ENCODE measurements at regions not wholly inside any gene's neighbourhood (a gene's known extent, or its start where the extent isn't known, plus 50 kb on each side); places are given as distances from the start of the nearest gene placed in this dataset.
"Not testable (repeated sequence)": the region's sequence is repeated elsewhere in the genome, so short reads cannot be mapped to it uniquely, and the experiment has no call there.

DNA sequence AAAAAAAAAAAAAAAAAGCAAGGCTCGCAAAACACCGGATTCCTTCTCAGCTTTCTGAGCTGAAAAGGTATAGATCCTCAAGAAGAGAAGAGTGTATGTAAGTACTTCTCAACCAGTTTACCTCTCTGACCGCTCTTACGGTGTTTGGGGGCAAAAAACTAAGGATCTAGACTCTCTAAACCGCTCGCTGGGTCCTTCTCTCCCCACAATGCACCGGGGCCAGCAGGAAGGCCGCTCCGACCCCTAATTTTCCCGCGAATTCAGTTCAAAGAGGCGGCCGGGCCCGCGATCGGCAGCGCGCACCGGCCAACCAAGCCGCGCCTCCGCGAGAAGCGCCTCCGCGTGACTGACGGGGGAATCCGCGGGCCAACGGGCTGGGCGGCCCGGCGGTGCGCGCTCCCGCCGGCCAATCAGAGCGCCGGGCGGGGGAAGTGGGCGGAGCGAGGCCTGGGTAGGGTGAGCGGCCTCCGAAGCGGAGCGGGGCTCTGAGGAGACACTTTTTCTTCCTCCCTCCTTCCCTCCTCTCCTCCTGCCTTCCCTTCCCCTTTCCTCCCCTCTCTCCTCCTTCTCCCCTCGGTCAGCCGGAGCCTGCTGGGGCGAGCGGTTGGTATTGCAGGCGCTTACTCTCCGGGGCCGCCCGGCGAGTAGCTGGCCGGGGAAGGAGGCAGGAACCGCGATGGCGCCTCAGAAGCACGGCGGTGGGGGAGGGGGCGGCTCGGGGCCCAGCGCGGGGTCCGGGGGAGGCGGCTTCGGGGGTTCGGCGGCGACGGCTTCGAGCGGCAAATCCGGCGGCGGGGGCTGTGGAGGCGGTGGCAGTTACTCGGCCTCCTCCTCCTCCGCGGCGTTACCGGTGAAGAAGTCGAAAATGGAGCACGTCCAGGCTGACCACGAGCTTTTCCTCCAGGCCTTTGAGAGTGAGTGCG, 93.0 kb downstream of the CRLF3 start:
- DNase-seq: peak; percentile 91

GRCh38 chr17:30730837-30731209, 93.7 kb downstream of the CRLF3 start:
- DNase-seq: not testable (repeated sequence)

GRCh38 chr17:30730171-30730836, 94.2 kb downstream of the CRLF3 start:
- DNase-seq: not testable (repeated sequence)

DNA sequence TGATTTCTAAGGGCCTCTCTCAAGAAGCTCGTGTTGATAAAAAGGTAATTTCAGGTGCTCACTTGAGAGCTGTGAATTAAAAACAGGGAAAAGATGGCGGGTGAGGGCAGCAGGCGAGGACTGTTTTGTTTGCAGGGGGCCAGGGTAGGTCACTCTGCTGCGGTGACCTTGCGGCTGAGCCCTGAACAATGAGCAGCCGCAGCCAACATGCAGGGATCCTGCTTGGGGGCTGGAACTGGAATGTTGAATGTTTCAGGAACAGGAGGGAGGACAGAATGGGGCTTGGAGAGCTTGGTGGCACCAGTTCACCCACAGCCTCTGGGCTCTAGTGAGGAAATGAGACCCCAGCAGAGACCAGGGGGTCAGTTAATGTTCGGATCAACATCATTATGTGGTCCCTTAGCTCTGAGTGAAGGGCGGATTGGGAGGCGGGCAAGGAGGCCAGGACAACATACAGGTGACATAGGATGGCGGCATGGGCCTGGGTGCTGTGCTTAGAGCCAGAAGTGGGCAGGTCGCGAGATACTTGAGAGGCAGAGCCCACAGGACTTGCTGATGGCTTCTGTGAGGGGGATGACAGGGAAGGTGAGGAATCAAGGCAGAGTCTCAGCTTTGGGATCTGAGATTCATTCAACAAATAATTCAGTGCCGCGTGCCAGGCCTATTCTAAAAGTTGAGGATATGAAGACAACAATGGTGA, 94.9 kb downstream of the CRLF3 start:
- DNase-seq: not testable (repeated sequence)

DNA sequence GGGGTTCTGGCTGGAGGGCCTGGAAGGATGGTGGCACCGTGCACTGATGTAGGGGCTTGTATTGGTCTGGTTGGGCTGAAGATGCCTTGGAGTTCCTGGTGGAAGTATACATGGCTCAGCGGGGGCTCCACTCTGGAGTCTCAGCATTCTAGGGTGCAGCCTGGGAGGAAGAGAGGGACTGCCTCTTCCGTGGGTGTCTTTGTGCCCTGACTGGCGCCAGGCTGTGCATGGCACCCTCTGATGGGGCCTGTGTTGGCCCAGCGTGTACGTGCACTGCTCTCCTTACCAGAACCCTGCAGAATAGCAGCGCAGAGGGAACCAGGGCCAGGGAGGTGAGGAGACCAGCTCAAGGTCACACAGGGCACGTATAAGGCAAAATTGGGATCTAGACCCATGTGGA, 97.0 kb downstream of the CRLF3 start:
- not testable (repeated sequence) for DNase-seq

DNA sequence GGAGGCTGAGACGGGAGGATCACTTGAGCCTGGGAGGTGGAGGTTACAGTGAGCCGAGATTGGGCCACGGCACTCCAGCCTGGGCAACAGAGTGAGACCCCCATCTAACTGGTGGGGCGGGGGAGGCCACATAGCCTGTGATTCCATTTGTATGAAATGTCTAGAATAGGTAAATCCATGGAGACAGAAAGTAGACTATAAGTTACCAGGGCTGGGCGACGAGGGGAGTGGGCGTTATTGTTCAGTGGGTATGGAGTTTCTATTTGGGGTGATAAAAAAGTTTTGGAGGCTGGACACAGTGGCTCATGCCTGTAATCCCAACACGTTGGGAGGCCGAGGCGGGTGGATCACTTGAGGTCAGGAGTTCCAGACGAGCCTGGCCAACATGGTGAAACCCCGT, 97.8 kb downstream of the CRLF3 start:
- DNase-seq: not testable (repeated sequence)

DNA sequence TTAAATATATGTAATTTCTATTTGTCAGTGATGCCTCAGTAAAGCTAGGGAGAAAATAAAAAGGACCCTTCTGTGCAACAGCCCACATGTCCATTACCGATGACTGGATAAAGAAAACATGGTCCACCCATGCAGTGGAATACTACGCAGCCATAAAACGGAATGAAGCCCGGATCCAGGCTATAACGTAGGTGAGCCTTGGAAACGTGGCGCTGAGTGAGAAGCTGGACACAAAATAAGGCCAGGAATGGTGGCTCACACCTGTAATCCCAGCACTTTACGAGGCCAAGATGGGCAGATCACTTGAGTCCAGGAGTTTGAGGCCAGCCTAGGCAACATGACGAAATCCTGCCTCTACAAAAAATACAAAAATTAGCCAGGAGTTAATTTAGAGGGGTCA, 98.2 kb downstream of the CRLF3 start:
- DNase-seq: not testable (repeated sequence)

DNA sequence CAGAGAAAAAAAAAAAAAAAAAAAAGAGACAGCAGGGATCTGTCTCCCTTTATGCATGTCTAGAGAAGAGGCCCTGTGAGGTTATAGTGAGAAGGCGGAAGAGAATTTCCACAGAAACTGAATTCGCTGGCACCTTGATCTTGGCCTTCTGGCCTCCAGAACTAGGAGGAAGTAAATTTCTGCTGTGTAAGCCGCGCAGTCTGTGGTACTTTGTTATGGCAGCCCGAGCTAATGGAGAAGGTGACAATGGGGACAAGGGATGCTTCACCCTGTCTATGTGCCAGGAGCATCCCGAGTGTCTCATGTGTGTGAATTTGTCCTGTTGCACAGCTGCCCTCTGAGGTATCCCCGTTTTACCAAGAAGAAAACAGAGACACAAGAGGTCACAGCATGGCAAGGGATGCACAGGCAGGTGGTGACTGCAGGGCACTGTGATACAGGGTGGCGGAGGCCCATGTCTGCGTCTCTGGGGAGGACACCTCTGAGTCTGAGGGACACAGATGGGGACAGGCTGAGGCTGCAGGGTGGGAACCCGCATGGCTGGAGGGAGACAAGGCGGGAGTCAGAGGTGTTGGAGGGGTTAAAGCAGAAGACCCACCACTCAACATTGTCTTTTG, 100.3 kb downstream of the CRLF3 start:
- DNase-seq: not testable (repeated sequence)

- not testable (repeated sequence) for DNase-seq
Observed at GRCh38 chr17:30722114-30722780, 102.2 kb downstream of the CRLF3 start.

GRCh38 chr17:30720971-30721370, 103.5 kb downstream of the CRLF3 start:
- DNase-seq: not testable (repeated sequence)

DNA sequence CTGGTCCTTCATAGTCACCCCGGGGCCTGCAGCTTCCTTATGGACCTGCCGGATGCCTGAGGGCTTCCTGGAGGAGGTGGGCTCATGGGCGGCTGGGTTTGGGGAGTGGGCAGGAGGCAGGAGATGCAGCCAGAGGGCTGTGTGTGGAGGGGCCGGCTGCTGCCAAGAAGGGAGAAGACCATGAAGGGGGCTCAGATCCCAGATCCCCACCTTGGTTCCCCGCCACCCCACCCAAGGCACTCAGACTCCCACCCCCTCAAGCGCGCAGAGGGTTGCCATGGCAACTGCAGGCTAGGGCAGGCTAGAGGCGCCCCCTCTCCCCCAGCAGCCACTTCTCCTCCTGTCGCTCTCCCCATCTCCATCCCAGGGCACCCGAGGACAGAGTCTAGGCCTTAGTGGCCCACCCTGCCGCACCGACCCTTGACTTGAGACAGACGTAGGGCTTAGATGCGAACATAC, 104.5 kb downstream of the CRLF3 start:
- no peak for DNase-seq

GRCh38 chr17:30719131-30719973, 105.1 kb downstream of the CRLF3 start:
- peak; percentile 52 for DNase-seq

DNA sequence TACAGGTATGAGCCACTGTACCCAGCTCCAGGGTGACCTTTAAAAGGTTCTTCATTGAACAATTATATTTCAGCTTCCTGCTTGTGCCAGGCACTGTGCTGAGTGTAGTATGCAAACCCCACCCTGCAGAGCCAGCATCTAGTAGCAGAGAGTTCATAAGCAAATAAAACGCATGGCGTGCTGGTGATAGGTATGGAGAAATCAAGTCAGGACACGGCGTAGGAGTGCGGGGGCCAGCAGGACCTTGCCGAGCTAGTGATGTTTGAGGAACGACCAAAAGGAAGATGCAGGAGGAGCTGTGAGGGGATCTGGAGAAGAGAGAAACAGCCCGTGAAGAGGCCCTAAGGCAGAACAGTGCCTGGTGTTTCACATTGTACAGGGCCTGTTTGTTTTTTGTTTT, 105.8 kb downstream of the CRLF3 start:
- peak; percentile 3 for DNase-seq

GRCh38 chr17:30718099-30718447, 106.4 kb downstream of the CRLF3 start:
- peak; percentile 5 for DNase-seq

GRCh38 chr17:30717291-30718098, 107.0 kb downstream of the CRLF3 start:
- no peak for DNase-seq

DNA sequence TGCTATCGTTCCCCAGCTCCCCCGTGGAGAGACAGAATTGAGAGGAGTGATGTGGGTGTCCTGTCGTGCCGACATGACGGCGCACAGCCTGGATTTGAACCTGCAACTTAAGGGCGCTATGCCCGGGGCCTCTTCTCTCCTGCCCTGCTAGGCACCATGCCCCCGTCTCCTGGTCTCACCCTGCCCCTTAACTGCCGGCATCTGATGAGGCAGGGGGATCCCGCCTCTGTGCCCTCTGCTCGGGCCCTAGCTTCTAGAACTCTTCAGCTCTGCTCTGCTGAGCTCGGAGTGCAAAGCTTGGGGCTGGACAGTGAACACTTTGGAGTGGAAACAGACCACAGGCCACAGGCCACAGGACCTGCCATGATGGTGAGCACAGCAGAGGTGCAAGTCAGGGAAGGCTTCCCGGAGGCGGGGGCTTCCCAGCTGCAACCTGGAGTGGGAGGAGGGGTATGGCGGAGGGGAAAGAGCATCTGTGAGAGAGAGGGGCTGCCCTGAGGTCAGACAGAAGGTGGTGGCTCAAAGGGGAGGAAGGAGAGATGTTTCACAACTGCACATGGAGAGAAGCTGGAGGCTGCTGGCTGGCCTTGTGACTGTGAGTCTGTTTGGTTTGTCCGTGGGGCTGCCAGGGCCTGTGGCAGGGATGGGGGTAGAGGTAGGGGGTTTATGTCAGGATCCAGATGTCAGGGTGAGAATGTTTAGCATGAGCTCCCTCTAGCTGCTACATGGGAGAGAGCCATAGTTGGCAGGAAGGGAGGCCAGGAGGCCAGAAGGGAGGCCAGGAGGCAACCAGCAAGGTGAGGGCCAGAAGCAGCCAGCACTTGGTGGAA, 107.8 kb downstream of the CRLF3 start:
- no peak for DNase-seq

GRCh38 chr17:30714825-30715622, 109.5 kb downstream of the CRLF3 start:
- not testable (repeated sequence) for DNase-seq

DNA sequence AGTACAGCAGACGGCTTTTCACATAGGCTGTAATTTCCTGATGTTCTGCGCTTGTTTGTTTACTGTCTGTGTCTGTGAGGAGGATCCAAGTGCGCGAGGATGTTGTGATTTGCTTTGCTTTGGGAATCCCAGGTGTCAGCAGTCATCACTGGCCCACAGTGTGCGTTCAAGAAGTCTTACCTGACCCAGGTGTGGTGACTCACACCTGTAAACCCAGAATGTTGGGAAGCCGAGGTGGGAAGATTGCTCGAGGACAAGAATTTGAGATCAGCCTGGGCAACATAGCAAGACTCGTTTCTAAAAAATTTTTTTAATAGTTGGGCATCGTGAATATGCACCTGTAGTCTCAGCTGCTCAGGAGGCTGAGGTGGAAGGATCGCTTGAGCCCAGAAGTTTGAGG, 110.7 kb downstream of the CRLF3 start:
- not testable (repeated sequence) for DNase-seq

GRCh38 chr17:30712859-30713258, 111.6 kb downstream of the CRLF3 start:
- not testable (repeated sequence) for DNase-seq

Data from femur (tissue), 1 donor.